GM21619 (cell line): ENCODE measurements at regions not wholly inside any gene's neighbourhood (a gene's known extent, or its start where the extent isn't known, plus 50 kb on each side); places are given as distances from the start of the nearest gene placed in this dataset.

Experiments used
- ATAC-seq: cut with Tn5 transposase; IDR thresholded peaks from one replicate; pipeline ENCODE4 v1.9.1; 2021; ENCODE audit not compliant: unreplicated experiment

- ATAC-seq, result no peak
Measured at GRCh38 chr7:125169088-125169487, 239.5 kb upstream of the POT1 start.

- no peak for ATAC-seq
Measured at GRCh38 chr7:125154930-125155329, 225.3 kb upstream of the POT1 start.

GRCh38 chr7:125149151-125149550 is 219.5 kb upstream of the POT1 start:
- no peak for ATAC-seq

GRCh38 chr7:125147047-125147446 is 217.4 kb upstream of the POT1 start:
- no peak for ATAC-seq

- ATAC-seq, result no peak
Measured at GRCh38 chr7:125136755-125137532, 207.3 kb upstream of the POT1 start.

GRCh38 chr7:125136341-125136740 is 206.7 kb upstream of the POT1 start:
- ATAC-seq, result no peak

GRCh38 chr7:125130173-125130572 is 200.5 kb upstream of the POT1 start:
- no peak for ATAC-seq

- ATAC-seq, result no peak
Measured at GRCh38 chr7:125127304-125127703, 197.7 kb upstream of the POT1 start.

- ATAC-seq, result no peak
Measured at GRCh38 chr7:125126376-125126775, 196.8 kb upstream of the POT1 start.

GRCh38 chr7:125125315-125125714 is 195.7 kb upstream of the POT1 start:
- ATAC-seq, result no peak

GRCh38 chr7:125122173-125122572 is 192.5 kb upstream of the POT1 start:
- ATAC-seq, result no peak

GRCh38 chr7:125119559-125120115 is 190.0 kb upstream of the POT1 start:
- ATAC-seq, result no peak

- ATAC-seq, result no peak
Measured at GRCh38 chr7:125118444-125118843, 188.8 kb upstream of the POT1 start.

- no peak for ATAC-seq
Measured at GRCh38 chr7:125112850-125113249, 183.2 kb upstream of the POT1 start.

GRCh38 chr7:125099519-125099918 is 169.9 kb upstream of the POT1 start:
- no peak for ATAC-seq

GRCh38 chr7:125098377-125098970 is 168.8 kb upstream of the POT1 start:
- ATAC-seq, result peak; percentile 88

GRCh38 chr7:125090596-125090995 is 161.0 kb upstream of the POT1 start:
- ATAC-seq, result no peak

- no peak for ATAC-seq
Measured at GRCh38 chr7:125089171-125089570, 159.5 kb upstream of the POT1 start.

- no peak for ATAC-seq
Measured at GRCh38 chr7:125088555-125088954, 158.9 kb upstream of the POT1 start.

- no peak for ATAC-seq
Measured at GRCh38 chr7:125085084-125085483, 155.5 kb upstream of the POT1 start.

GRCh38 chr7:125084196-125084595 is 154.6 kb upstream of the POT1 start:
- no peak for ATAC-seq

- no peak for ATAC-seq
Measured at GRCh38 chr7:125074141-125074540, 144.5 kb upstream of the POT1 start.
